ENCODE measurements at regions not wholly inside any gene's neighbourhood (a gene's known extent, or its start where the extent isn't known, plus 50 kb on each side); places are given as distances from the start of the nearest gene placed in this dataset.

DNA sequence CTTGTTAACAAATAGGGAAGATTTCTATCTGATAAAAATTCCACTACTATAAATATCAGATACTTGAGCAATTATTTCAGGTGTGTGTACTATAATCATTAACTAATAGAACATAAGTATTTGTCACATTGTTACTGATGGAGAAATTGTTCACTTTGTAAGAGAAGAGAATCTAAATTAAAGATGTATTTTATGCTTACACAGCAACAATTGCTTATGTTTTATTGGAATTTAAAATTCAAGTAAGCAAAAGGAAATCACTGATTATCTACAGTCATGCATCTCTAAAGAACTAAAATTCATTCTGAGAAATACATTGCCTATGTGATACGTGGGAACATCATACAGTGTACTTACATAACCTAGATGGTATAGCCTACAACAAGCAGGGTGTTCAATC is 1590.8 kb downstream of the GRIK2 start:
- TF ChIP-seq, protein P1, sequence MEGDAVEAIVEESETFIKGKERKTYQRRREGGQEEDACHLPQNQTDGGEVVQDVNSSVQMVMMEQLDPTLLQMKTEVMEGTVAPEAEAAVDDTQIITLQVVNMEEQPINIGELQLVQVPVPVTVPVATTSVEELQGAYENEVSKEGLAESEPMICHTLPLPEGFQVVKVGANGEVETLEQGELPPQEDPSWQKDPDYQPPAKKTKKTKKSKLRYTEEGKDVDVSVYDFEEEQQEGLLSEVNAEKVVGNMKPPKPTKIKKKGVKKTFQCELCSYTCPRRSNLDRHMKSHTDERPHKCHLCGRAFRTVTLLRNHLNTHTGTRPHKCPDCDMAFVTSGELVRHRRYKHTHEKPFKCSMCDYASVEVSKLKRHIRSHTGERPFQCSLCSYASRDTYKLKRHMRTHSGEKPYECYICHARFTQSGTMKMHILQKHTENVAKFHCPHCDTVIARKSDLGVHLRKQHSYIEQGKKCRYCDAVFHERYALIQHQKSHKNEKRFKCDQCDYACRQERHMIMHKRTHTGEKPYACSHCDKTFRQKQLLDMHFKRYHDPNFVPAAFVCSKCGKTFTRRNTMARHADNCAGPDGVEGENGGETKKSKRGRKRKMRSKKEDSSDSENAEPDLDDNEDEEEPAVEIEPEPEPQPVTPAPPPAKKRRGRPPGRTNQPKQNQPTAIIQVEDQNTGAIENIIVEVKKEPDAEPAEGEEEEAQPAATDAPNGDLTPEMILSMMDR (IDR thresholded peaks at IDR 0.05): no peak
- no peak for TF ChIP-seq POLR2A (IDR thresholded peaks at IDR 0.05)

Data from testis (tissue), 2 donors.